ENCODE measurements at regions not wholly inside any gene's neighbourhood (a gene's known extent, or its start where the extent isn't known, plus 50 kb on each side); places are given as distances from the start of the nearest gene placed in this dataset.

GRCh38 chr7:118629898-118630438, 405.5 kb downstream of the ANKRD7 start:
- Histone ChIP-seq H3K36me3 (ENCODE audit: control insufficient read depth, low read depth, low read length) (no peaks in the 10 kb centered on the region), H3K27ac (ENCODE audit: low read length) (no peak overlapping the region)

DNA sequence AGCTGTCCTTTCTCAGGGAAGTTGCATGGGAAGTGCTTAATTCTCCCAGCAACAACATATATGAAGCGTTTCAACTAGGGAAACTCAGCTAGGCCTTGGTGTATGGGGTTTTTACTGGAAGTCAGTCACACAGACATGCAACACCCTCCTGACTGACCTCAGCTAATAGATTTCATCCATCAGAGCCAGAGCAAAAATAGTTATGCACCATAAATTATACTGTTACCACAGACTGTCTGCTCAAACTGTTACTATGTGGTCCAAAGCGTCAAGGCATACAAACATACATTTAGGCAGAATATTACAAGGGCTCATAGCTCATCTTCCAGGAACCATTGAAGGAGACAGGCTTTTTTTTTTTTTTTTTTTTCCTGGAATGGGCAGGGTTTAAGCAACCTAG, 417.9 kb downstream of the ANKRD7 start:
- Histone ChIP-seq H3K4me3 (ENCODE audit: low read length) (no peak overlapping the region), H3K4me1 (ENCODE audit: control insufficient read depth, low read depth, low read length) (no peaks in the 10 kb centered on the region), H3K27me3 (ENCODE audit: control insufficient read depth, insufficient read depth, low read length) (no peaks in the 10 kb centered on the region), H3K9ac (ENCODE audit: low read length) (no peak overlapping the region), H3K27ac (ENCODE audit: low read length) (no peak overlapping the region), H3K36me3 (ENCODE audit: control insufficient read depth, low read depth, low read length) (no peaks in the 10 kb centered on the region), H3K9me3 (ENCODE audit: control insufficient read depth, low read depth, low read length) (no peaks in the 10 kb centered on the region)

More at GRCh38 chr7:118629898-118630438, 405.5 kb downstream of the ANKRD7 start:
- Histone ChIP-seq H3K4me1 (ENCODE audit: control insufficient read depth, low read depth, low read length) (peaks cover 16% of the 10 kb centered on the region), H3K27me3 (ENCODE audit: control insufficient read depth, insufficient read depth, low read length) (no peaks in the 10 kb centered on the region), H3K9me3 (ENCODE audit: control insufficient read depth, low read depth, low read length) (peaks cover 7% of the 10 kb centered on the region), H3K4me3 (ENCODE audit: low read length) (no peak overlapping the region), H3K9ac (ENCODE audit: low read length) (no peak overlapping the region)

- no peak overlapping the region for H3K27ac ChIP-seq (ENCODE audit: low read length)
These were observed 419.8 kb downstream of the ANKRD7 start for GRCh38 chr7:118644346-118644745.

DNA sequence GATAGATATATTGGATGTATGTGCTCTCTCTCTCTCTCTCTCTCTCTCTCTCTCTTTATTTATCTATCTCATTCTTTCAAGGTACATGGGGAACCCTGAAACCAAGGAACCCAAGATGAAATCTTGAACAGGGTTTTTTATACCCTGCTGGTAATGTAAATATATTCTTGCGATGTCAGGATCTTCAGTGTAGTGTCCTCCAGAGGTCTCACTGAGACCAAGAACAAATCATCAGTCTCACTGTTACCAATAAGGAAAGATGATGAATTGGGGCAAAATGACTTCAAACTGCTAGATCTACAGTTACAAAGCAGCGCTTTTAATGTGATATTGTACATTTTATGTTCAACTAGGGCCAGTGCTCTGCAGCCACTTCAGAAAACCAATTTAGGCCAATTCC, 423.5 kb downstream of the ANKRD7 start:
- Histone ChIP-seq H3K9me3 (ENCODE audit: control insufficient read depth, low read depth, low read length) (no peaks in the 10 kb centered on the region), H3K4me3 (ENCODE audit: low read length) (no peak overlapping the region), H3K36me3 (ENCODE audit: control insufficient read depth, low read depth, low read length) (no peaks in the 10 kb centered on the region), H3K4me1 (ENCODE audit: control insufficient read depth, low read depth, low read length) (no peaks in the 10 kb centered on the region), H3K27ac (ENCODE audit: low read length) (no peak overlapping the region), H3K9ac (ENCODE audit: low read length) (no peak overlapping the region), H3K27me3 (ENCODE audit: control insufficient read depth, insufficient read depth, low read length) (no peaks in the 10 kb centered on the region)

More at GRCh38 chr7:118644346-118644745, 419.8 kb downstream of the ANKRD7 start:
- Histone ChIP-seq H3K9ac (ENCODE audit: low read length) (no peak overlapping the region), H3K27me3 (ENCODE audit: control insufficient read depth, insufficient read depth, low read length) (no peaks in the 10 kb centered on the region), H3K4me3 (ENCODE audit: low read length) (no peak overlapping the region), H3K9me3 (ENCODE audit: control insufficient read depth, low read depth, low read length) (no peaks in the 10 kb centered on the region), H3K4me1 (ENCODE audit: control insufficient read depth, low read depth, low read length) (no peaks in the 10 kb centered on the region), H3K36me3 (ENCODE audit: control insufficient read depth, low read depth, low read length) (no peaks in the 10 kb centered on the region)

GRCh38 chr7:118657391-118658005, 433.0 kb downstream of the ANKRD7 start:
- no peaks in the 10 kb centered on the region for H3K4me1 ChIP-seq (ENCODE audit: control insufficient read depth, low read depth, low read length)
- no peaks in the 10 kb centered on the region for H3K36me3 ChIP-seq (ENCODE audit: control insufficient read depth, low read depth, low read length)
- no peak overlapping the region for H3K9ac ChIP-seq (ENCODE audit: low read length)
- no peak overlapping the region for H3K4me3 ChIP-seq (ENCODE audit: low read length)
- H3K27ac ChIP-seq (ENCODE audit: low read length): no peak overlapping the region
- H3K9me3 ChIP-seq (ENCODE audit: control insufficient read depth, low read depth, low read length): no peaks in the 10 kb centered on the region
- no peaks in the 10 kb centered on the region for H3K27me3 ChIP-seq (ENCODE audit: control insufficient read depth, insufficient read depth, low read length)

DNA sequence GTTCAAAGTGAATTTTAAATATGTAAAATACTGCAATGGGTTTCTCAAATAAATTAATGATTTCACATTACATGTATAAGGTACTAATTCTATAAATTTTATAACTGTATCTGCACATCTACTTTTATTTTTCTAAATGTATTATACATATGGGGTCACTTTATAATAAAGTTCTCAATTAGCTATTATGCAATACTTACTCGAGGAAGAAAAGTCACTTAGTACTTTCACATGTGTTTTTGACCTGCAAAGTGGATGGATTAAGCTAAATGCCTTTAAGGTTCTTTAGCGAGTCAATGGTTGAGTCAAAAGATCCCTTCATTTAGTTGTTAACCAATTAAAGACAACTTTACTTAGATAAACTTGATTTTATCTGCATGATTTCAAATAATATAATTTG, 437.8 kb downstream of the ANKRD7 start:
- Histone ChIP-seq H3K4me1 (ENCODE audit: control insufficient read depth, low read depth, low read length) (no peaks in the 10 kb centered on the region), H3K36me3 (ENCODE audit: control insufficient read depth, low read depth, low read length) (no peaks in the 10 kb centered on the region), H3K9ac (ENCODE audit: low read length) (no peak overlapping the region), H3K4me3 (ENCODE audit: low read length) (no peak overlapping the region), H3K9me3 (ENCODE audit: control insufficient read depth, low read depth, low read length) (no peaks in the 10 kb centered on the region), H3K27ac (ENCODE audit: low read length) (no peak overlapping the region), H3K27me3 (ENCODE audit: control insufficient read depth, insufficient read depth, low read length) (no peaks in the 10 kb centered on the region)

DNA sequence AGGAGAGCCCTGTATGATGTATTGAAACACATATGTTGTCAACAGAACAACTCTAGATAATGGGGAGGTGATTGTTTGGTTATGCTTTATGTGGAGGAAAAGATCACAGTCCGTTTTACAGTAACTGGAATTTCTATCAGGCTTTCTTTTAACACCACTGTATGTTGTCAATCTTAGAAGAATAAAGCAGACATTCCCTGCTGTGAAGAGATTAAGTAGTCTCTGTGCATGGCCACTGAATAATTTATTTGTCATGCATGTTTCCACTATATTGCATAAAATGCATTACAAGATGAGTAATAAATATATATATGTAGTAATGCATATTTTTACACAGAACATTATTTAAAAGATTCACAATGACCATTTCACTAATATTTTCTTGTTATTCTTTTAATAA, 440.0 kb downstream of the ANKRD7 start:
- Histone ChIP-seq H3K27me3 (ENCODE audit: control insufficient read depth, insufficient read depth, low read length) (no peaks in the 10 kb centered on the region), H3K36me3 (ENCODE audit: control insufficient read depth, low read depth, low read length) (no peaks in the 10 kb centered on the region), H3K27ac (ENCODE audit: low read length) (no peak overlapping the region), H3K9ac (ENCODE audit: low read length) (no peak overlapping the region), H3K4me3 (ENCODE audit: low read length) (no peak overlapping the region), H3K4me1 (ENCODE audit: control insufficient read depth, low read depth, low read length) (no peaks in the 10 kb centered on the region), H3K9me3 (ENCODE audit: control insufficient read depth, low read depth, low read length) (no peaks in the 10 kb centered on the region)

GRCh38 chr7:118671149-118671548, 446.6 kb downstream of the ANKRD7 start:
- H3K9me3 ChIP-seq (ENCODE audit: control insufficient read depth, low read depth, low read length): no peaks in the 10 kb centered on the region
- no peak overlapping the region for H3K4me3 ChIP-seq (ENCODE audit: low read length)
- H3K27me3 ChIP-seq (ENCODE audit: control insufficient read depth, insufficient read depth, low read length): no peaks in the 10 kb centered on the region
- H3K4me1 ChIP-seq (ENCODE audit: control insufficient read depth, low read depth, low read length): no peaks in the 10 kb centered on the region
- H3K27ac ChIP-seq (ENCODE audit: low read length): no peak overlapping the region
- H3K9ac ChIP-seq (ENCODE audit: low read length): no peak overlapping the region
- no peaks in the 10 kb centered on the region for H3K36me3 ChIP-seq (ENCODE audit: control insufficient read depth, low read depth, low read length)

- Histone ChIP-seq H3K36me3 (ENCODE audit: control insufficient read depth, low read depth, low read length) (no peaks in the 10 kb centered on the region), H3K27ac (ENCODE audit: low read length) (no peak overlapping the region), H3K27me3 (ENCODE audit: control insufficient read depth, insufficient read depth, low read length) (no peaks in the 10 kb centered on the region), H3K4me3 (ENCODE audit: low read length) (no peak overlapping the region), H3K9ac (ENCODE audit: low read length) (no peak overlapping the region), H3K9me3 (ENCODE audit: control insufficient read depth, low read depth, low read length) (no peaks in the 10 kb centered on the region), H3K4me1 (ENCODE audit: control insufficient read depth, low read depth, low read length) (no peaks in the 10 kb centered on the region)
These were observed 460.3 kb downstream of the ANKRD7 start for GRCh38 chr7:118684796-118685195.

GRCh38 chr7:118689403-118689802, 464.9 kb downstream of the ANKRD7 start:
- no peaks in the 10 kb centered on the region for H3K36me3 ChIP-seq (ENCODE audit: control insufficient read depth, low read depth, low read length)
- no peak overlapping the region for H3K27ac ChIP-seq (ENCODE audit: low read length)
- H3K9ac ChIP-seq (ENCODE audit: low read length): no peak overlapping the region
- no peaks in the 10 kb centered on the region for H3K9me3 ChIP-seq (ENCODE audit: control insufficient read depth, low read depth, low read length)
- H3K4me3 ChIP-seq (ENCODE audit: low read length): no peak overlapping the region
- no peaks in the 10 kb centered on the region for H3K4me1 ChIP-seq (ENCODE audit: control insufficient read depth, low read depth, low read length)
- no peaks in the 10 kb centered on the region for H3K27me3 ChIP-seq (ENCODE audit: control insufficient read depth, insufficient read depth, low read length)

- Histone ChIP-seq H3K36me3 (ENCODE audit: control insufficient read depth, low read depth, low read length) (no peaks in the 10 kb centered on the region), H3K27ac (ENCODE audit: low read length) (no peak overlapping the region), H3K27me3 (ENCODE audit: control insufficient read depth, insufficient read depth, low read length) (no peaks in the 10 kb centered on the region), H3K4me3 (ENCODE audit: low read length) (no peak overlapping the region), H3K4me1 (ENCODE audit: control insufficient read depth, low read depth, low read length) (no peaks in the 10 kb centered on the region), H3K9me3 (ENCODE audit: control insufficient read depth, low read depth, low read length) (no peaks in the 10 kb centered on the region), H3K9ac (ENCODE audit: low read length) (no peak overlapping the region)
These were observed 472.4 kb downstream of the ANKRD7 start for GRCh38 chr7:118696879-118697278.

DNA sequence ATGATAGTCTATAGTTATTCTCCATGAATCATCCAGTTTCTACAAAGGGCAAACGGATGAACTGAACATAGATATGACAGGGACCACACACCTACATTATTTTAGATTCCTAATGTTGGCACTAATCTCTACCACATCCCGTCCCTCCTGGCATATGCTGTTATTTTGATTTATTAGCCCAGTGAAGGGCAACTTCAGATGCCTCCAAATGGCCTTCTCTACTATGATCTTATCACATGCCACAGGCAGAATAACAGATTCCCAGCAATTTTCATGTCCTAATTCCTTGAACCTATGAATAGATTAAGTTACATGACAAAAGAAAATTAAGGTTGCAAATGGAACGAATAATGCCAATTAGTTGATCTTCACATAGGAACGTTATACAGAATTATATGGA, 474.7 kb downstream of the ANKRD7 start:
- Histone ChIP-seq H3K36me3 (ENCODE audit: control insufficient read depth, low read depth, low read length) (no peaks in the 10 kb centered on the region), H3K4me1 (ENCODE audit: control insufficient read depth, low read depth, low read length) (no peaks in the 10 kb centered on the region), H3K4me3 (ENCODE audit: low read length) (no peak overlapping the region), H3K27me3 (ENCODE audit: control insufficient read depth, insufficient read depth, low read length) (no peaks in the 10 kb centered on the region), H3K9me3 (ENCODE audit: control insufficient read depth, low read depth, low read length) (no peaks in the 10 kb centered on the region), H3K9ac (ENCODE audit: low read length) (no peak overlapping the region), H3K27ac (ENCODE audit: low read length) (no peak overlapping the region)

Data from iPS-18a (cell line).